Suprapubic skin (tissue), 4 donors: ENCODE measurements at regions not wholly inside any gene's neighbourhood (a gene's known extent, or its start where the extent isn't known, plus 50 kb on each side); places are given as distances from the start of the nearest gene placed in this dataset.

ENCODE experiments used
- CTCF ChIP-seq, 2 donors: fragments of 200-600 bp in 1 of 2; fragments of 450-650 bp in 1 of 2; sonication (generic) in 1 of 2; IDR thresholded peaks; one replicate each; pipeline ENCODE4 v1.5.1; 2016 to 2019; ENCODE audit warnings: antibody characterized with exemption in 2 of 2, mild to moderate bottlenecking in 1 of 2, moderate library complexity in 1 of 2
- POLR2A ChIP-seq, 2 donors: fragments of 450-650 bp; IDR thresholded peaks; one replicate each; pipeline ENCODE4 v1.6.1; 2017; ENCODE audit warnings: antibody characterized with exemption in 2 of 2, mild to moderate bottlenecking in 2 of 2, moderate library complexity in 2 of 2
- POLR2AphosphoS5 ChIP-seq, 3 donors: sonication (generic); formaldehyde crosslinking; IDR thresholded peaks; one replicate each; pipeline ENCODE4 v1.6.1; 2017; ENCODE audit warnings: antibody characterized with exemption in 3 of 3

- TF ChIP-seq POLR2AphosphoS5 (IDR thresholded peaks at IDR 0.05), result no peak
- TF ChIP-seq CTCF (IDR thresholded peaks at IDR 0.05), result no peak
- TF ChIP-seq POLR2A (IDR thresholded peaks at IDR 0.05), result no peak
Measured at GRCh38 chr1:238458899-238459298, 568.2 kb upstream of the ZP4 start.
